Esophagus squamous epithelium (tissue), 5 donors: ENCODE measurements at regions not wholly inside any gene's neighbourhood (a gene's known extent, or its start where the extent isn't known, plus 50 kb on each side); places are given as distances from the start of the nearest gene placed in this dataset.

Source experiments
- DNase-seq: peaks from one replicate; lab custom pipeline; 2025; lab: John Stamatoyannopoulos, UW
- H3K27ac ChIP-seq, 4 donors: fragments of 200-600 bp; sonication (generic); one replicate each; pipeline ENCODE4 v1.5.1; 2016 to 2019; ENCODE audit warnings: mild to moderate bottlenecking in 1 of 4
- H3K27me3 ChIP-seq, 4 donors: fragments of 200-600 bp; sonication (generic); 1 replicate in 3 of 4; 2 replicates in 1 of 4; pipeline versions ENCODE4 v1.5.1 to v1.6.0; 2017 to 2021; ENCODE audit warnings: antibody characterized with exemption in 1 of 4
- H3K36me3 ChIP-seq, 3 donors: fragments of 200-600 bp; sonication (generic); one replicate each; pipeline ENCODE4 v1.5.1; 2016 to 2019
- H3K4me1 ChIP-seq, 3 donors: fragments of 200-600 bp; sonication (generic); one replicate each; pipeline ENCODE4 v1.5.1; 2017 to 2019
- H3K4me3 ChIP-seq, 4 donors: fragments of 200-600 bp; sonication (generic); 1 replicate in 3 of 4; 2 replicates in 1 of 4; pipeline ENCODE4 v1.5.1; 2016 to 2019; ENCODE audit warnings: mild to moderate bottlenecking in 2 of 4, moderate library complexity in 1 of 4
- H3K9me3 ChIP-seq, 3 donors: fragments of 200-600 bp; sonication (generic); one replicate each; pipeline ENCODE4 v1.5.1; 2016 to 2019
- POLR2A ChIP-seq, 4 donors: fragments of 450-650 bp; IDR thresholded peaks; one replicate each; pipeline ENCODE4 v1.6.1; 2017; ENCODE audit warnings: antibody characterized with exemption in 4 of 4, mild to moderate bottlenecking in 4 of 4, moderate library complexity in 3 of 4
- whole genome bisulfite sequencing, 2 donors: methylation state at CpG; one replicate each; pipeline ENCODE4 v1.1.5; 2018; 5-methylcytosine and 5-hydroxymethylcytosine counted together
- intact Hi-C: fragments of 100-400 bp; cut with DNase I; formaldehyde crosslinking; loops from one replicate; pipeline ENCODE4 v1.15.0; 2022
- TF ChIP-seq, protein P1 (sequence below), 6 experiments: fragments of 450-650 bp in 4 of 6; fragments of 200-600 bp in 2 of 6; sonication (generic) in 2 of 6; IDR thresholded peaks; one replicate each; pipeline ENCODE4 v1.5.1; 2016 to 2019; ENCODE audit warnings: antibody characterized with exemption in 6 of 6, mild to moderate bottlenecking in 4 of 6, moderate library complexity in 4 of 6
- donor health status: DM: yes; HTN: yes; CAD: no.

DNA sequence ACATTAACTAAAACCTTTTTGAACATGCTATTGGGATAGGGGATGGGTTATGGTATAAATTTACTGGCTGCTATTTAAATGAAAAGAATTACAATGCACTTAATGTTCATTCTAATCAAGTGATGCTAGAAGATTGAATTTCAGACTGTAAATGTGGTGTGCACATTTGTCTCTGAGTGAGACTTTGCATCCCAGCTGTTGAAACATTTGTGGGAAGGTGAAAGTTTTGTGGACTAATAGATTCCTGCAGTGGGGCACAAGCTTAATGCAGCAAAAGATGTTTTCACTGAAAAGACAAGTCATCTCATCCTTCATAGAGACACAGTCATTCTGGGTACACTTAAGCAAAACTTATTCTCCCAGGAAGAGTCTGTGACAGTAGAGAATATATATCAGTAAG lies 323.6 kb downstream of the NFIB start:
- TF ChIP-seq, protein P1, sequence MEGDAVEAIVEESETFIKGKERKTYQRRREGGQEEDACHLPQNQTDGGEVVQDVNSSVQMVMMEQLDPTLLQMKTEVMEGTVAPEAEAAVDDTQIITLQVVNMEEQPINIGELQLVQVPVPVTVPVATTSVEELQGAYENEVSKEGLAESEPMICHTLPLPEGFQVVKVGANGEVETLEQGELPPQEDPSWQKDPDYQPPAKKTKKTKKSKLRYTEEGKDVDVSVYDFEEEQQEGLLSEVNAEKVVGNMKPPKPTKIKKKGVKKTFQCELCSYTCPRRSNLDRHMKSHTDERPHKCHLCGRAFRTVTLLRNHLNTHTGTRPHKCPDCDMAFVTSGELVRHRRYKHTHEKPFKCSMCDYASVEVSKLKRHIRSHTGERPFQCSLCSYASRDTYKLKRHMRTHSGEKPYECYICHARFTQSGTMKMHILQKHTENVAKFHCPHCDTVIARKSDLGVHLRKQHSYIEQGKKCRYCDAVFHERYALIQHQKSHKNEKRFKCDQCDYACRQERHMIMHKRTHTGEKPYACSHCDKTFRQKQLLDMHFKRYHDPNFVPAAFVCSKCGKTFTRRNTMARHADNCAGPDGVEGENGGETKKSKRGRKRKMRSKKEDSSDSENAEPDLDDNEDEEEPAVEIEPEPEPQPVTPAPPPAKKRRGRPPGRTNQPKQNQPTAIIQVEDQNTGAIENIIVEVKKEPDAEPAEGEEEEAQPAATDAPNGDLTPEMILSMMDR (IDR thresholded peaks at IDR 0.05), result no peak
- TF ChIP-seq POLR2A (IDR thresholded peaks at IDR 0.05), result no peak

DNA sequence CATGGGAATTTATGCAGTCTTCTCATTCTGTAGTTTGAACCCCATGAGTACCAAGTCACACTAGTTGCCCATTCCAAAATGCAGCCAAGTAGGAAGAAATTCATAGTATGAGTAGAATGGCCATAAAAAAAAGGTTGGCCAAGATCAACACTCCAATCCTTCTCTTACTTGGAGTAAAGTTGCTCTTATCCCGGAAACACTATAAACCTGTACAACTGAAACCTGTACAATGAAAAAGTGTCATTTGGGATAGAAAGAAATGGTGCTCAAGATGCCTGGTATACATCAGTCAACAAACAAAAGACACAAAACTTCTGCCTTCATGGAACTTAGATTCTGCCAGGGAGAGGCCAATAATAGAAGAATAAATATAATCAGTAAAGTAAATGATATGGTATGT lies 325.0 kb downstream of the NFIB start:
- no peaks in the 10 kb centered on the region for H3K36me3 ChIP-seq
- WGBS, 2 donors, result 0 to 94% methylated on average over 1 of the region's 1 CpG
- intact Hi-C loops, result no loop called here
- no peak for DNase-seq
- H3K27ac ChIP-seq, result no peak overlapping the region
- no peaks in the 10 kb centered on the region for H3K4me1 ChIP-seq
- H3K9me3 ChIP-seq, result no peaks in the 10 kb centered on the region
- no peaks in the 10 kb centered on the region for H3K27me3 ChIP-seq
- TF ChIP-seq, protein P1 (IDR thresholded peaks at IDR 0.05), result no peak
- no peak for TF ChIP-seq POLR2A (IDR thresholded peaks at IDR 0.05)
- no peak overlapping the region for H3K4me3 ChIP-seq

More for the DNA sequence above, 323.6 kb downstream of the NFIB start:
- DNase-seq, result no peak
- Histone ChIP-seq H3K36me3 (no peaks in the 10 kb centered on the region), H3K9me3 (no peaks in the 10 kb centered on the region), H3K27me3 (no peaks in the 10 kb centered on the region), H3K4me3 (no peak overlapping the region), H3K27ac (no peak overlapping the region), H3K4me1 (no peaks in the 10 kb centered on the region)
- intact Hi-C loops, result no loop called here

DNA sequence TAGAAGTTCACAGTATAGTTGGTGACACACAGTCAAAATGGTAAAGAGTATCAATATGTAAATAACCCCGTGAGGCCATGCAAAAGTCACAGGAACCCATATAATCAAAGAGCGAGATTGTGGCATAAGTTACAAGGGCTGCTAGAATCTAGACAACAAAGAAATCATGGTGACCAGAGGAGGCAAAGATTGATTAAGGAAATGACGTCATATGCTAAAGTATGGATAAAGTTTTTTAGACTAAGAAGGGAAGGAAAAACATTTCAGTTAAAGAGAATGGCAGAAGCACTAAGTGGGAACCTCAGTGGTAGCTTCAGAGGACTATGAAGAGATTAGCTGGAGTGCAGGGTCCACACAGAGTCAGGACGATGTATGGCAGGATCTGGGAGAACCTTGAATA lies 330.3 kb downstream of the NFIB start:
- WGBS, 2 donors, result 86 to 90% methylated on average over 4 of the region's 4 CpGs
- Histone ChIP-seq H3K4me3 (no peak overlapping the region), H3K27me3 (no peaks in the 10 kb centered on the region), H3K36me3 (no peaks in the 10 kb centered on the region), H3K4me1 (peaks cover 0 to 8% (median 0%) of the 10 kb centered on the region in 3 donors), H3K9me3 (no peaks in the 10 kb centered on the region), H3K27ac (no peak overlapping the region)
- no peak for DNase-seq
- TF ChIP-seq, protein P1 (IDR thresholded peaks at IDR 0.05), result no peak
- TF ChIP-seq POLR2A (IDR thresholded peaks at IDR 0.05), result no peak
- intact Hi-C loops, result no loop called here

DNA sequence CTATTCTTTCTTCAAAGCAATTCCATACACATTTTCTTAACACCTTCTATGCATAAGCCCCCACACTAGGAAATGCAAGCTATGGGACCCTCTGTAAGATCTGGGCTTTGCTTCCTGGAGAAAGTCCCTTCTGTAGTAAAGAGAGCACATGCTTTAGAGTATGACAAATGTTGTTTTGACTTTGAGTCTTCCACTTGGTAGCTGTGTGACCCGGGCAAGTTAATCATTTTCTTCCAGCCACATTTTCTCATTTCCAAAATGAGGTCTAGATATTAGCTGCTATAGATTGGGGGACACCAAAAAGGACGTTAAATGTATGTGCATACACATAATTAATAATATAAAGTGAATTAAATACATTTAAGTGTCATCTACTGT lies 334.0 kb downstream of the NFIB start:
- Histone ChIP-seq H3K27ac (no peak overlapping the region), H3K9me3 (no peaks in the 10 kb centered on the region), H3K36me3 (no peaks in the 10 kb centered on the region), H3K4me3 (no peak overlapping the region), H3K4me1 (peaks cover 0 to 8% (median 0%) of the 10 kb centered on the region in 3 donors), H3K27me3 (no peaks in the 10 kb centered on the region)
- no peak for DNase-seq
- intact Hi-C loops, result no loop called here
- no peak for TF ChIP-seq POLR2A (IDR thresholded peaks at IDR 0.05)
- TF ChIP-seq, protein P1 (IDR thresholded peaks at IDR 0.05), result no peak
- WGBS, 2 donors, result 38 to 50% methylated on average over 2 of the region's 2 CpGs

DNA sequence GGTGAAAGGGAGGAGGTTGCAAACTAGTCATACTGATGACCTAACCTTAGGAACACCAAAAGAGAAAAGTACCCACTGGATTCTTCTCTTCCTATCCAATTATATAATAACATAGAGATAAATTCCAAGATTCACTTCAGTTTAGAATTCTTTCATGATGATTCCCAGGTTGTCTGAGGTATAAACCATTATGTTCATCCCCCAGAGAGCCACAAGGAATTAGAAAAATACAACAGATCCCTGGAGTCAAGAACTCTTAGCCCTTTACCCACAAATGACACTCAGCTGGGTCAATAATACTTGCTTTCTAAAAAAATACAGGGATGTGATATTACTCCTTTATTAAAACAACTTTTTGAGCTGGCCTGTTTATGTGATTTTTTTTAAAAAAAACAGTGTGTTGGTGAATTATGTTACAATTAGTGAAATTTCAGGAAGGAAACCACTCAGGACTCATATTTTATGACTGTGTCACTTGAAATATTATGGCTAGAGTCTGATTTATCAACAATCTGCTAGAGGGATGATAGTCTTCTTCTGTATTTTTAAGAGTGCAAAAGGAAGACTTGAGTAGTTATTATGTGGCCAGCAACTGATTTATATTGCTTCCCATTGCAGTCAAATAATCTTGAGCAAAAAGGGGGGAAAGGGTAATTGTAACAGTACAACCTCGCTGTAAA lies 338.2 kb downstream of the NFIB start:
- 81 to 83% methylated on average over 1 of the region's 1 CpG for WGBS, 2 donors
- Histone ChIP-seq H3K27me3 (no peaks in the 10 kb centered on the region), H3K36me3 (no peaks in the 10 kb centered on the region), H3K4me1 (peaks cover 0 to 8% (median 0%) of the 10 kb centered on the region in 3 donors), H3K27ac (no peak overlapping the region), H3K4me3 (no peak overlapping the region), H3K9me3 (no peaks in the 10 kb centered on the region)
- no peak for DNase-seq
- TF ChIP-seq, protein P1 (IDR thresholded peaks at IDR 0.05), result no peak
- TF ChIP-seq POLR2A (IDR thresholded peaks at IDR 0.05), result no peak
- intact Hi-C loops, result no loop called here
